ENCODE measurements at regions not wholly inside any gene's neighbourhood (a gene's known extent, or its start where the extent isn't known, plus 50 kb on each side); places are given as distances from the start of the nearest gene placed in this dataset.

- DNase-seq = peak; percentile 65
Measured at GRCh38 chr9:114733816-114734215, 51.8 kb upstream of the TEX48 start.

DNA sequence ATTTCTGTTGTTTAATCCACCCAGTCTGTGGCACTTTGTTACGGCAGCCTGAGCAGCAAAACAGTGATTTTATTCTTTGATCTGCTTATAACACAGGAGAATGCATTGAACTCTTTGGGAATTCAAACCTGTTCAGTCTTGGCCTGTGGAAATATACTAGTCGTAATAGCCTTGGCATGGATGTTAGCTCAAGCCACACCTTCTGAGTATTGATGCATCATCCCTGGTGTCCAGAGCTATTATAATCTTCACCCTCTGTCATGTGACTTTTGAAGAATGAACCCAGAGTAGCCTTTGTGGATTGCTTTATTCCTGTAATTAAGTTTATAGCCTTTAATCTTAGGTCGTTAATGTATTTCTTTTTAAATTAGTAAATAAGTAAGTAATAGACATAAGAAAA is 50.8 kb upstream of the TEX48 start:
- no peak for DNase-seq
